Astrocyte of the cerebellum (primary cell): ENCODE measurements at regions not wholly inside any gene's neighbourhood (a gene's known extent, or its start where the extent isn't known, plus 50 kb on each side); places are given as distances from the start of the nearest gene placed in this dataset.
A peak's percentile ranks its signal among the peaks of the same experiment; 100 is the strongest.

Experiments
- DNase-seq: peaks from one replicate; pipeline ENCODE4 v3.0.0-alpha.2; 2011; ENCODE audit warnings: low read depth
- H3K4me3 ChIP-seq: 2 replicates; pipeline ENCODE4 v1.5.1; 2011; ENCODE audit warnings: mild to moderate bottlenecking, low read depth, low read length, moderate library complexity
- CTCF ChIP-seq: IDR thresholded peaks from 2 replicates; pipeline ENCODE4 v1.5.1; 2012; ENCODE audit warnings: low read length, low read depth, moderate library complexity, mild to moderate bottlenecking; ENCODE audit errors: missing control alignments
- in situ Hi-C: cut with HindIII; loops from 2 replicates; pipeline ENCODE4 v1.10.0; 2017; ENCODE audit warnings: low sequenced_read_pairs

- no peak overlapping the region for H3K4me3 ChIP-seq
- no peak for DNase-seq
- in situ Hi-C loops: no loop called here
- no peak for TF ChIP-seq CTCF
These were observed 367.6 kb upstream of the MGMT start for GRCh38 chr10:129099486-129099885.

- DNase-seq: no peak
- TF ChIP-seq CTCF: no peak
- no peak overlapping the region for H3K4me3 ChIP-seq
- in situ Hi-C loops: no loop called here
These were observed 367.0 kb upstream of the MGMT start for GRCh38 chr10:129099992-129100391.

- in situ Hi-C loops: no loop called here
- H3K4me3 ChIP-seq: no peak overlapping the region
- DNase-seq: no peak
- TF ChIP-seq CTCF: no peak
These were observed 365.6 kb upstream of the MGMT start for GRCh38 chr10:129101232-129101980.

GRCh38 chr10:129102906-129103693 lies 363.9 kb upstream of the MGMT start:
- no peak for TF ChIP-seq CTCF

GRCh38 chr10:129104266-129105045 lies 362.6 kb upstream of the MGMT start:
- no peak for DNase-seq
- in situ Hi-C loops: no loop called here
- no peak for TF ChIP-seq CTCF
- no peak overlapping the region for H3K4me3 ChIP-seq

More at GRCh38 chr10:129102906-129103693, 363.9 kb upstream of the MGMT start:
- no peak for DNase-seq
- H3K4me3 ChIP-seq: no peak overlapping the region
- in situ Hi-C loops: no loop called here

- TF ChIP-seq CTCF: no peak
- in situ Hi-C loops: no loop called here
- no peak overlapping the region for H3K4me3 ChIP-seq
- DNase-seq: peak; percentile 63
These were observed 361.8 kb upstream of the MGMT start for GRCh38 chr10:129105266-129105665.
